A673 (cell line): ENCODE measurements at regions not wholly inside any gene's neighbourhood (a gene's known extent, or its start where the extent isn't known, plus 50 kb on each side); places are given as distances from the start of the nearest gene placed in this dataset.

ENCODE experiments used
- BruUV-seq: library from RNA; stranded (reverse); fragments of 400-500 nt; replicated peaks from 2 replicates; lab custom pipeline; 2021; lab: Mats Ljungman, UMichigan
- CTCF ChIA-PET: fragments of 300-600 bp; sonication (Branson Sonifier 250); formaldehyde crosslinking; loops from one replicate; lab custom pipeline; 2022; ENCODE audit warnings: antibody characterized with exemption; lab: Charles Lee
- POLR2A ChIA-PET: fragments of 300-600 bp; sonication (Branson Sonifier 250); formaldehyde crosslinking; loops from one replicate; lab custom pipeline; 2022; ENCODE audit warnings: antibody characterized with exemption; ENCODE audit not compliant: low non-redundant PET; lab: Charles Lee
- DNase-seq: peaks from one replicate; pipeline ENCODE4 v3.0.0-alpha.2; 2015; ENCODE audit warnings: low spot score
- H3K27ac ChIP-seq: fragments of 200-600 bp; sonication (generic); 2 replicates; pipeline ENCODE4 v1.5.1; 2016; ENCODE audit warnings: mixed run types, low read depth, mild to moderate bottlenecking, mixed read lengths, antibody characterized with exemption, low read length; ENCODE audit not compliant: poor library complexity, severe bottlenecking
- H3K27me3 ChIP-seq: fragments of 200-600 bp; sonication (generic); replicated peaks from 2 replicates; pipeline ENCODE4 v1.6.1; 2017; ENCODE audit warnings: mixed run types, low read depth, mild to moderate bottlenecking, mixed read lengths, antibody characterized with exemption, low read length; ENCODE audit not compliant: insufficient read depth, poor library complexity
- H3K36me3 ChIP-seq: fragments of 200-600 bp; sonication (generic); 2 replicates; pipeline ENCODE4 v1.6.1; 2016; ENCODE audit warnings: mixed run types, mild to moderate bottlenecking, mixed read lengths, antibody characterized with exemption, low read length; ENCODE audit not compliant: insufficient read depth, poor library complexity, severe bottlenecking
- H3K4me1 ChIP-seq: fragments of 200-600 bp; sonication (generic); 2 replicates; pipeline ENCODE4 v1.6.1; 2017; ENCODE audit warnings: mixed run types, mild to moderate bottlenecking, mixed read lengths, antibody characterized with exemption, low read length; ENCODE audit not compliant: insufficient read depth, poor library complexity, severe bottlenecking
- H3K4me3 ChIP-seq: fragments of 200-600 bp; sonication (generic); 2 replicates; pipeline ENCODE4 v1.5.1; 2016; ENCODE audit warnings: low read depth, mixed run types, mild to moderate bottlenecking, mixed read lengths, low read length; ENCODE audit not compliant: poor library complexity, severe bottlenecking
- H3K9me3 ChIP-seq: fragments of 200-600 bp; sonication (generic); 2 replicates; pipeline ENCODE4 v1.6.1; 2016; ENCODE audit warnings: mixed run types, low read depth, mild to moderate bottlenecking, mixed read lengths, antibody characterized with exemption, low read length; ENCODE audit not compliant: poor library complexity, severe bottlenecking
- EZH2 ChIP-seq: fragments of 200-600 bp; sonication (generic); IDR thresholded peaks from 2 replicates; pipeline ENCODE4 v1.6.1; 2017; ENCODE audit warnings: borderline replicate concordance, low read depth, mild to moderate bottlenecking, mixed read lengths, antibody characterized with exemption, low read length; ENCODE audit not compliant: poor library complexity, severe bottlenecking
- intact Hi-C: fragments of 100-400 bp; cut with micrococcal nuclease; formaldehyde crosslinking; loops from one replicate; pipeline ENCODE4 v1.10.0; 2022; ENCODE audit not compliant: unreplicated experiment
- TF ChIP-seq, protein P1 (sequence below): fragments of 300-800, 200-600 bp; sonication (generic); conservative IDR thresholded peaks from 2 replicates; pipeline ENCODE4 v1.5.1; 2017; ENCODE audit warnings: low read depth, mild to moderate bottlenecking, antibody characterized with exemption, low read length, moderate library complexity, mixed read lengths

DNA sequence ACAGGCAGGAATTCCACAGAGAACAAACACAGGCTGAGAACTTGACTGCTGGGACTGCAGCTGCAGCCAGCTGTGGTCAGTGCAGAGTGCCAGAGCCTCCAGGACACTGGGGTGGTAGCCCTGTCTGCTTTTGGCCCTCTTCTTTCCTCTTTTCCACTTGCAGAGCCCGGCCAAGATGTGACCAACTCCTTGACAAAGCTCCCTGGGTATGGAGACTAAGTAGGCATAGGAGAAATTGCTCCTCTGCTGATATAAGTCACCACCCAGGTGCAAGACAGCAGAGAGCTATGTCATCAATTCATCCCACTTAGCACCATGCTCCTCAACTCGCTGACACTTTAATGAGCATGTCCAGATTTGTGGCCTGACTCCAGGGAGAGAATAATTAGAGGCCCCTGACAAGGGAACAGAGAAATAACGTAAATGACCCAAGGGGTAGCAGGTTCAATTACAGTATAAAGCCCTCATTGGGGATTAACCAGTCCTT lies 369.4 kb upstream of the B3GAT1 start:
- Histone ChIP-seq H3K27me3 (no peaks in the 10 kb centered on the region), H3K9me3 (no peaks in the 10 kb centered on the region), H3K4me1 (peaks cover 5% of the 10 kb centered on the region), H3K4me3 (no peak overlapping the region), H3K36me3 (no peaks in the 10 kb centered on the region), H3K27ac (no peak overlapping the region)
- ChIA-PET POLR2A (no interaction called here), CTCF (no interaction called here)
- intact Hi-C loops: no loop called here
- TF ChIP-seq EZH2: no peak
- TF ChIP-seq, protein P1, sequence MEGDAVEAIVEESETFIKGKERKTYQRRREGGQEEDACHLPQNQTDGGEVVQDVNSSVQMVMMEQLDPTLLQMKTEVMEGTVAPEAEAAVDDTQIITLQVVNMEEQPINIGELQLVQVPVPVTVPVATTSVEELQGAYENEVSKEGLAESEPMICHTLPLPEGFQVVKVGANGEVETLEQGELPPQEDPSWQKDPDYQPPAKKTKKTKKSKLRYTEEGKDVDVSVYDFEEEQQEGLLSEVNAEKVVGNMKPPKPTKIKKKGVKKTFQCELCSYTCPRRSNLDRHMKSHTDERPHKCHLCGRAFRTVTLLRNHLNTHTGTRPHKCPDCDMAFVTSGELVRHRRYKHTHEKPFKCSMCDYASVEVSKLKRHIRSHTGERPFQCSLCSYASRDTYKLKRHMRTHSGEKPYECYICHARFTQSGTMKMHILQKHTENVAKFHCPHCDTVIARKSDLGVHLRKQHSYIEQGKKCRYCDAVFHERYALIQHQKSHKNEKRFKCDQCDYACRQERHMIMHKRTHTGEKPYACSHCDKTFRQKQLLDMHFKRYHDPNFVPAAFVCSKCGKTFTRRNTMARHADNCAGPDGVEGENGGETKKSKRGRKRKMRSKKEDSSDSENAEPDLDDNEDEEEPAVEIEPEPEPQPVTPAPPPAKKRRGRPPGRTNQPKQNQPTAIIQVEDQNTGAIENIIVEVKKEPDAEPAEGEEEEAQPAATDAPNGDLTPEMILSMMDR: no peak
- no TSS peak for BruUV-seq
- DNase-seq: no peak

GRCh38 chr11:134780486-134781147 lies 368.6 kb upstream of the B3GAT1 start:
- no peaks in the 10 kb centered on the region for H3K36me3 ChIP-seq
- intact Hi-C loops: no loop called here
- H3K27ac ChIP-seq: no peak overlapping the region
- TF ChIP-seq, protein P1: no peak
- H3K4me3 ChIP-seq: no peak overlapping the region
- H3K9me3 ChIP-seq: no peaks in the 10 kb centered on the region
- ChIA-PET POLR2A (no interaction called here), CTCF (no interaction called here)
- H3K4me1 ChIP-seq: peaks cover 5% of the 10 kb centered on the region
- no TSS peak for BruUV-seq
- DNase-seq: no peak
- no peaks in the 10 kb centered on the region for H3K27me3 ChIP-seq

- Histone ChIP-seq H3K4me3 (no peak overlapping the region), H3K9me3 (no peaks in the 10 kb centered on the region), H3K4me1 (peaks cover 4% of the 10 kb centered on the region), H3K27ac (no peak overlapping the region), H3K36me3 (no peaks in the 10 kb centered on the region), H3K27me3 (no peaks in the 10 kb centered on the region)
- DNase-seq: no peak
- intact Hi-C loops: no loop called here
- BruUV-seq: no TSS peak
- TF ChIP-seq, protein P1: no peak
- TF ChIP-seq EZH2: no peak
- CTCF ChIA-PET: no interaction called here
- POLR2A ChIA-PET: no interaction called here
Measured at GRCh38 chr11:134779179-134779578, 367.1 kb upstream of the B3GAT1 start.
